K562 (cell line): ENCODE measurements at regions not wholly inside any gene's neighbourhood (a gene's known extent, or its start where the extent isn't known, plus 50 kb on each side); places are given as distances from the start of the nearest gene placed in this dataset.
"Not testable (repeated sequence)": the region's sequence is repeated elsewhere in the genome, so short reads cannot be mapped to it uniquely, and the experiment has no call there.

ENCODE experiments used
- CREM ChIP-seq: IDR thresholded peaks from 2 replicates; pipeline ENCODE4 v1.6.1; 2014; ENCODE audit warnings: antibody characterized with exemption, low read depth
- CTBP1 ChIP-seq: fragments of 450-650 bp; IDR thresholded peaks from 2 replicates; pipeline ENCODE4 v1.6.1; 2016; ENCODE audit warnings: borderline replicate concordance
- EP300 ChIP-seq: IDR thresholded peaks from 2 replicates; pipeline ENCODE4 v1.6.1; 2012; ENCODE audit warnings: low read length, improper control_type of control experiment
- GABPA ChIP-seq: fragments of 200-800 bp; sonication (Bioruptor generic); conservative IDR thresholded peaks from 2 replicates; pipeline ENCODE4 v1.6.1; 2016; ENCODE audit warnings: low read depth, missing genetic modification characterization, missing compliant biosample characterization
- JUN ChIP-seq, 2 experiments: sonication (generic) in 1 of 2; formaldehyde crosslinking in 1 of 2; IDR thresholded peaks; 2 replicates each; pipeline versions ENCODE4 v1.6.1 to v1.8.0; 2012 to 2022; ENCODE audit warnings: borderline replicate concordance in 2 of 2, mild to moderate bottlenecking in 2 of 2, improper control_type of control experiment in 1 of 2, low read depth in 1 of 2, low read length in 1 of 2, missing genetic modification reagents in 1 of 2
- POLR2AphosphoS2 ChIP-seq: IDR thresholded peaks from 2 replicates; pipeline ENCODE4 v1.6.1; 2012; ENCODE audit warnings: low read length, improper control_type of control experiment
- RAD51 ChIP-seq: fragments of 450-650 bp; IDR thresholded peaks from 2 replicates; pipeline ENCODE4 v1.7.1; 2016; ENCODE audit warnings: low read depth, mild to moderate bottlenecking, borderline replicate concordance
- RFX5 ChIP-seq: IDR thresholded peaks from 2 replicates; pipeline ENCODE4 v1.6.1; 2011; ENCODE audit warnings: low read depth, mild to moderate bottlenecking, improper control_type of control experiment, low read length
- STAT5A ChIP-seq: IDR thresholded peaks from 2 replicates; pipeline ENCODE4 v1.6.1; 2012; ENCODE audit warnings: low read length, inconsistent platforms, borderline replicate concordance
- TEAD4 ChIP-seq, 2 experiments: sonication (generic) in 1 of 2; formaldehyde crosslinking in 1 of 2; IDR thresholded peaks; 2 replicates each; pipeline versions ENCODE4 v1.6.1 to v1.8.0; 2012 to 2022; ENCODE audit warnings: borderline replicate concordance in 1 of 2, inconsistent platforms in 1 of 2, low read length in 1 of 2, mild to moderate bottlenecking in 1 of 2, missing genetic modification reagents in 1 of 2
- TGIF2 ChIP-seq: sonication (generic); formaldehyde crosslinking; IDR thresholded peaks from 2 replicates; pipeline ENCODE4 v1.8.1; 2022; ENCODE audit warnings: mild to moderate bottlenecking, missing genetic modification reagents, moderate library complexity
- ZBTB17 ChIP-seq: fragments of 450-650 bp; formaldehyde crosslinking; IDR thresholded peaks from 2 replicates; pipeline ENCODE4 v1.4.0; 2020; ENCODE audit warnings: mild to moderate bottlenecking
- TF ChIP-seq, protein P1 (sequence below): fragments of 450-650 bp; IDR thresholded peaks from 2 replicates; pipeline ENCODE4 v1.6.1; 2017; ENCODE audit warnings: mild to moderate bottlenecking, moderate library complexity
- TF ChIP-seq, protein P2 (sequence below), 2 experiments: fragments of 150-350 bp in 1 of 2; IDR thresholded peaks; 2 replicates each; pipeline ENCODE4 v1.6.1; 2012 to 2016; ENCODE audit warnings: low read depth in 2 of 2, low read length in 2 of 2, mild to moderate bottlenecking in 1 of 2, moderate library complexity in 1 of 2

DNA sequence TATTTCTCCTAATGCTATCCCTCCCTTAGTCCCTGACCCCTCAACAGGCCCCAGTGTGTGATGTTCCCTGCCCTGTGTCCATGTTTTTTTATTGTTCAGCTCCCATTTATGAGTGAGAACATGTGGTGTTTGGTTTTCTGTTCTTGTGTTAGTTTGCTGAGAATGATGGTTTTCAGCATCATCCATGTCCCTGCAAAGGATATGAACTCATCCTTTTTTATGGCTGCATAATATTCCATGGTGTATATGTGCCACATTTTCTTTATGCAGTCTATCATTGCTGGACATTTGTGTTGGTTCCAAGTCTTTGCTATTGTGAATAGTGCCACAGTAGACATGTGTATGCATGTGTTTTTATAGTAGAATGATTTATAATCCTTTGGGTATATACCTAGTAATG is 79.5 kb upstream of the PRL start:
- TF ChIP-seq JUN (IDR thresholded peaks at IDR 0.05; ENCODE audit: borderline replicate concordance, low read depth, low read length); JUN (CRISPR knock-in tag; IDR thresholded peaks at IDR 0.05; ENCODE audit: borderline replicate concordance); ZBTB17; RFX5; EP300; POLR2AphosphoS2; TEAD4 (IDR thresholded peaks at IDR 0.05; ENCODE audit: low read length); TEAD4 (CRISPR knock-in tag; IDR thresholded peaks at IDR 0.05; ENCODE audit: borderline replicate concordance); GABPA (tag); STAT5A; TGIF2 (CRISPR knock-in tag); CREM; CTBP1; RAD51: not testable (repeated sequence)
- TF ChIP-seq, protein P1, sequence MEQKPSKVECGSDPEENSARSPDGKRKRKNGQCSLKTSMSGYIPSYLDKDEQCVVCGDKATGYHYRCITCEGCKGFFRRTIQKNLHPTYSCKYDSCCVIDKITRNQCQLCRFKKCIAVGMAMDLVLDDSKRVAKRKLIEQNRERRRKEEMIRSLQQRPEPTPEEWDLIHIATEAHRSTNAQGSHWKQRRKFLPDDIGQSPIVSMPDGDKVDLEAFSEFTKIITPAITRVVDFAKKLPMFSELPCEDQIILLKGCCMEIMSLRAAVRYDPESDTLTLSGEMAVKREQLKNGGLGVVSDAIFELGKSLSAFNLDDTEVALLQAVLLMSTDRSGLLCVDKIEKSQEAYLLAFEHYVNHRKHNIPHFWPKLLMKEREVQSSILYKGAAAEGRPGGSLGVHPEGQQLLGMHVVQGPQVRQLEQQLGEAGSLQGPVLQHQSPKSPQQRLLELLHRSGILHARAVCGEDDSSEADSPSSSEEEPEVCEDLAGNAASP, result not testable (repeated sequence)
- TF ChIP-seq, protein P2, sequence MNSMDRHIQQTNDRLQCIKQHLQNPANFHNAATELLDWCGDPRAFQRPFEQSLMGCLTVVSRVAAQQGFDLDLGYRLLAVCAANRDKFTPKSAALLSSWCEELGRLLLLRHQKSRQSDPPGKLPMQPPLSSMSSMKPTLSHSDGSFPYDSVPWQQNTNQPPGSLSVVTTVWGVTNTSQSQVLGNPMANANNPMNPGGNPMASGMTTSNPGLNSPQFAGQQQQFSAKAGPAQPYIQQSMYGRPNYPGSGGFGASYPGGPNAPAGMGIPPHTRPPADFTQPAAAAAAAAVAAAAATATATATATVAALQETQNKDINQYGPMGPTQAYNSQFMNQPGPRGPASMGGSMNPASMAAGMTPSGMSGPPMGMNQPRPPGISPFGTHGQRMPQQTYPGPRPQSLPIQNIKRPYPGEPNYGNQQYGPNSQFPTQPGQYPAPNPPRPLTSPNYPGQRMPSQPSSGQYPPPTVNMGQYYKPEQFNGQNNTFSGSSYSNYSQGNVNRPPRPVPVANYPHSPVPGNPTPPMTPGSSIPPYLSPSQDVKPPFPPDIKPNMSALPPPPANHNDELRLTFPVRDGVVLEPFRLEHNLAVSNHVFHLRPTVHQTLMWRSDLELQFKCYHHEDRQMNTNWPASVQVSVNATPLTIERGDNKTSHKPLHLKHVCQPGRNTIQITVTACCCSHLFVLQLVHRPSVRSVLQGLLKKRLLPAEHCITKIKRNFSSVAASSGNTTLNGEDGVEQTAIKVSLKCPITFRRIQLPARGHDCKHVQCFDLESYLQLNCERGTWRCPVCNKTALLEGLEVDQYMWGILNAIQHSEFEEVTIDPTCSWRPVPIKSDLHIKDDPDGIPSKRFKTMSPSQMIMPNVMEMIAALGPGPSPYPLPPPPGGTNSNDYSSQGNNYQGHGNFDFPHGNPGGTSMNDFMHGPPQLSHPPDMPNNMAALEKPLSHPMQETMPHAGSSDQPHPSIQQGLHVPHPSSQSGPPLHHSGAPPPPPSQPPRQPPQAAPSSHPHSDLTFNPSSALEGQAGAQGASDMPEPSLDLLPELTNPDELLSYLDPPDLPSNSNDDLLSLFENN (IDR thresholded peaks at IDR 0.05; ENCODE audit: low read depth in 2 of 2, low read length in 2 of 2), result not testable (repeated sequence)
